KG1 (cell line): ENCODE measurements at regions not wholly inside any gene's neighbourhood (a gene's known extent, or its start where the extent isn't known, plus 50 kb on each side); places are given as distances from the start of the nearest gene placed in this dataset.
"Not testable (repeated sequence)": the region's sequence is repeated elsewhere in the genome, so short reads cannot be mapped to it uniquely, and the experiment has no call there.

Experiments used
- DNase-seq: peaks from one replicate; lab custom pipeline; 2025; lab: John Stamatoyannopoulos, UW

DNA sequence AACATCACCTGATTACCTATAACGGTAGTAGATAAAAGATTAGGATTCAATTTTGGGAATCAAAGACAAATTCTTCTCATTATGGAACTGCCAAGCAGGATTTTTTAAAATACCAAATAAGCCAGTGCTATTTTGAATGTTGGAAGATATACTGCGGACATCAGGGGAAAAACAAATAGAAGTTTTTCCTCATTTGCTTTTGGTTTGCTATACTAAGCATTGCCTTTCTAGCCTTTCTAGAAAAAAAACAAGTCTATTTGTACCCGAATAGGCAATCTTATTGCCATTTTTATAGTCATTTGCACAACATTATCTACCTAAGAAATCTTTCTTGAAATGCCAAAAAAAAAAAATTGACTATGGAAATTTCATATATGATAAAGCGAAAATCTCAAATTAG is 379.5 kb downstream of the CDH10 start:
- no peak for DNase-seq

DNA sequence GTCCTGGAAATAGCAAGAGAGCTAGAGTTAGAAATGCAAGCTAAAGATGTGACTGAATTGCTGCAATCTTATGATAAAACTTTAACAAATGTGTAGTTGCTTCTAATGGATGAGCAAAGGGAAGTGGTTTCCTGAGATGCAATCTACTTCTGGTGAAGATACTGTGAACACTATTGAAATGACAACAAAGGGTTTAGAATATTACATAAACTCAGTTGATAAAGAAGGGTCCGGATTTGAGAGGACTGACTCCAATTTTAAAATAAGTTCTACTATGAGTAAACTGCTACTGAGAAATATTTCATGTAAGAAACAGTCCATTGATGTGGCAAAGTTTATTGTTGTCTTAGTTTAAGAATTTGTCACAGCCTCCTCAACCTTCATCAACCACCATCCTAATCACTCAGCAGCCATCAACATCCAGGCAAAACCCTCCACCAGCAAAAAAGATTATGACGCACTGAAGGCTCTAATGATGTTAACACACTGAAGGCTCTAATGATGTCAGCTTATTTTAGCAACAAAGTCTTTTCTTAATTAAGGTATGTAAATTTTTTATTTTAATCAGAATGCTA is 376.2 kb downstream of the CDH10 start:
- no peak for DNase-seq

GRCh38 chr5:24271702-24272118 is 373.1 kb downstream of the CDH10 start:
- DNase-seq: not testable (repeated sequence)

DNA sequence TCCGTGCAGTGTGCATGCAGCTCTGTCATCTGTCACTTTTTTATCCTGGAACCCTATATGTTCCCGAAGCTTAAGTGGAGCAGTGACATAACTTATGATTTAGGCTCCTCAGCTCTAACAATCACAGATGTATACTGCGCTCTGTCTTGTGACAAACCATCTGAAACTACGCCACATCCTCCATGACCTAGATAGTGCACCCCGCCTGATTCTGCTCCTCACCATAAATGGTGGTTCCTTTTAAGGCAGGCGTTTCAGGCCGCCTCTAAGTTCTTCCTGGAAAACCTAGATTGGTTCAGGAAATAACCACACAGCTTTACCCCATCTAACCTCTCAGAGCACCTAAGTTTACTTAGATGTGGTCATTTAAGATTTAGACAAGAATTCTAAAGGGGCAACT is 372.0 kb downstream of the CDH10 start:
- no peak for DNase-seq

DNA sequence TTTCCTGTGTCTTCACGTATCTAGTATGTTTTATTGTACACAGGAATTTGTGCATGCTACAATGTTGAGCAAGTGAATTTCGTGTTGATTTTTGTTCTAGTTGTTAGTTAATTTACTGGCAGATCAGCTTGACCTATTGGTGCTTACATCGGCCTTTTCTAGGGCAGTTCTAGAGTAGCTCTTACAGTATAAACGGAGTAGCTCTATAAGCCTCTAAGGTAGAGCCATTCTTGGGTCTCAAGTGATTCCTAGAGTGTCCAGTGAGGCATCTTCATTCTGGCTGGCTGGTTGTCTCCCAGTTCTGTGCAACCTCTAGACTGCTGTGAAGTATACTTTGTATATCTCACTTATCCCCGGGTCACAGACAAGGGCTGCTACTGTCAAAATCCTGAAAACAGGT is 364.6 kb downstream of the CDH10 start:
- DNase-seq: no peak

- no peak for DNase-seq
These were observed 363.0 kb downstream of the CDH10 start for GRCh38 chr5:24281818-24282217.

- no peak for DNase-seq
These were observed 355.0 kb downstream of the CDH10 start for GRCh38 chr5:24289582-24290335.

GRCh38 chr5:24290536-24290935 is 354.2 kb downstream of the CDH10 start:
- no peak for DNase-seq

- no peak for DNase-seq
These were observed 352.9 kb downstream of the CDH10 start for GRCh38 chr5:24291916-24292315.

GRCh38 chr5:24294333-24294732 is 350.4 kb downstream of the CDH10 start:
- DNase-seq: no peak

DNA sequence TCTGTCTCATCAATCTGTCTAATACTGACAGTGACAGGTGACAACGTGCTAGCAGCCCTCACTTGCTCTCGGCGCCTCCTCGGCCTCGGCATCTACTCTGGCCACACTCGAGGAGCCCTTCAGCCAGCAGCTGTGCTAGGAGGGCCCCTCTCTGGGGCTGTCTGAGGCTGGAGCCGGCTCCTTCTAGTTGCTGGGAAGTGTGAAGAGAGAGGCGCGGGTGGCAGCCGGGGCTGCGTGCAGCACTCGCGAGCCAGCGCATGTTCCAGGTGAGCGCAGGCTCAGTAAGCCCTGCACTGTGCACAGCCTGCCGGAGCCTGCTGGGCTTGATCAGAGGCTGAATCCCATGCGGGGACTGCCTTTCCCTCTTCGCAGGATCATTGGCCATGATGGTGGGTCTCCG is 330.7 kb downstream of the CDH10 start:
- no peak for DNase-seq

DNA sequence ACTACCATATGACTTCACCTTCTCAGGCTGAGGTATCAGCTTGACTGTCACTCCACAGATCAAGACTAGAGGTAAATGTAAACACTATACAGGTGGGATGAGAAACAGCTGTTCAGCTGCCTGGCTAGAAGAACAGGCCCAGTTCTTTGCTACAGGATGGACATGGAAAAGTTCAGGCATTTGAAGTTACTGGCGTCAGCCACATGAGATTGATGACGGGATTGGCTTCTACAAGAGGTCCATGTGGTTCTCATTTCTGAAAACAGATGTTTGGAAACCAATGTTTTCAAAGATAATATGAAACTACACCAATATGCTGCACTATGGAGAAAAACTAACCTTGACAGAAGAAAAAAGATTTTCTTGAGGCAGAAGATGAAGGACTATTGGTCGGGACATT is 324.1 kb downstream of the CDH10 start:
- DNase-seq: no peak

- DNase-seq: no peak
These were observed 319.4 kb downstream of the CDH10 start for GRCh38 chr5:24325306-24325832.

DNA sequence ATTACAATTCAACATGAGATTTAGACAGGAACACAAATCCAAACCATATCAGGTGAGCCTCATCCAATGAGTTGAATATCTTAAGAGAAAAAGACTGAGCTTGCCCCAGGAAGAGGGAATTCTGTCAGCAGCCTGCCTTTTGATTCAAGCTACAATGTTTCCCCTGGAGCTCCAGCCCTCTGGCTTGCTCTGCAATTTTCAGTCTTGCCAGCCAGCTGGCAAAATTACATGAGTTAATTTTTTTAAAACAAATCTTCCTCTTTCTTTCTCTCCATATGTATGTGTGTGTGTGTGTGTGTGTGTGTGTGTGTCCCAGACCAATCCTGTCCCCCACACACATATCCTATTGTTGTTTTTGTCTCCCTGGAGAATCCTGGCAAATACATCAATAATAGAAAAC is 313.2 kb downstream of the CDH10 start:
- no peak for DNase-seq

- DNase-seq: no peak
These were observed 297.6 kb downstream of the CDH10 start for GRCh38 chr5:24347158-24347557.

DNA sequence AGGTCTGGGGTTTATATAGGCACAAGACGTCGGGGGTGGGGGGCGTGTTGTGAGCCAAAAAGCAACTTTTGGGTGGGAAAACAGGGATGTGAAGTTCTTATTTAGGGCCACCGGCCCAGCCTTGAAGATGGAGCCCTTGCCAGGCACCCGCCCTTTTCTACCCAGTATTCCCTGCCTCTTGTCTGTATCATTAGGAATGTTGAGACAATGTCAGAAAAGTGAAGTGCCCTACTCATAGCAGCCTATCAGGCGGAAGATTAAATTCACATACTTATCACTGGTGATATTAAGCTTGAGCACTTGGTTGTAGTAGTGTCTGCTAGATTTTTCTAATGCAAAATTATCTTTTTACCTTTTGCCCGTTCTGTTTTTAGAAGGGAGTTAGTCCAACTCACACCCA is 293.5 kb downstream of the CDH10 start:
- DNase-seq: no peak

DNA sequence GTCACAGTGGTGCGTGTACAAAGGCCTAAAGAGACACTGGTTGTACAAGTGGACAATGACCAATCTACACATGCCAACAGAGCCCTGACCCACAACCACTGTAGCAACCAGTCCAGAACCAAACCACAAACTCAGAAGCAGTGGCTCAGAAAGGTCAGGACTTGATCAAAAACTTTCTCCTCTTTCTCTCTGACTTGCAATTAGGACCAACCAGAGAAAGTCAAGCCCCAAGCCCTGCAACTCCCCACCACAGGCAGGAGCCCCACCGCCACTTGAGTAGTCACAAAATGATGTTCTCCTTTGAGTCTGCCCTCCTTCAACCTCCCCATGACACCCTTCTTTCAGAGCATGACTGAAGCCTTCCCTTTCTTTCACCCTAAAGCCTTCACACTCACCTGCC is 291.8 kb downstream of the CDH10 start:
- DNase-seq: no peak

DNA sequence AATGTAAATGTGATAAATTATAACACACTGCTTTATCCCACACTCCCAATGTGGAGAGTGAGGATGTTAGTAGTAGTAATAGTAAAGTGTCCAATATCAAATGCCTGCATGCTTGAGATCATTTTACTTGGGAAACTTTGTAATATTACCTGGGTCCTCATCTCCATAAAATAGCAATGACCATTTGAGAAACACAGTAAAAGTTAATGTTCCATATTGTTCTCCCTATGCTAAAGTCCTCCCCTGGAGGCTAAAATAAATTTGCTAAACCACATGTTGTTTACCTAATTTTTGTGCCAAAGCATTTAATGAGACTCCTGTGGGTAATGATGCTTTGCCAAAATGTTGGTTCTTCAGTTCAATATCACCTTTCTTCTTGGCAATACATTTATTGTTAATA is 291.2 kb downstream of the CDH10 start:
- no peak for DNase-seq

DNA sequence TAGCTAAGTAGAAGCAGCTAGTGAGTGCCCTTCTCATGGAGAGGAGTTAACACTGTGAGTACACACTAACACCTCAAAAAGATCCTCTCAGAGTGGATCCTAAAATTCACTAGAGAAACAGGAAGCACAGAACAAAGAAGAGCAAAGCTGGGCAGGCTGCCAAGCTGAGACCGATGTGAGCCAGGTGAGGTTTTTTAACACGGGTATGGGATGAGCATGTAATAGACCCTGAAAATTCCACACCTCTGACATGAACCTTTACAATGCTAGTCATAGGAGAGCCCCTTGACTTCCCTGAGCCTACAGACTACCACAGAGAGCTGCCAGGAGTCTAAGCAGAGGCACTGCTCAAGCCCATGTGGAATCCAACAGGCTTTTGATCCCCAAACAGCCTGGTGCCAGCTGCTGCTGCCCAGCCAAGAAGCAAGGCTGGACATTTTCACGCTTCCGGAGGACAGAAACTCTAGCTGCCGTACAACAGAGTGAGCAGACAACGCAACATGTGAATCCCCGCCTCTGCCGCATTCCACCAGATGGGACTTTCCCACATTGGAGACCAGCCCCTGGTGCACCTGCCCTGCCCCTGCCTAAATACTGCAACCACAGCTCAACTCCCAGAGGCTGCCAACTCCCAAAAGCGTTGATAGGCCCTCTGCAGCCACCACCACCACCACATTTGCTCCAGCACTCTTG is 280.8 kb downstream of the CDH10 start:
- no peak for DNase-seq

DNA sequence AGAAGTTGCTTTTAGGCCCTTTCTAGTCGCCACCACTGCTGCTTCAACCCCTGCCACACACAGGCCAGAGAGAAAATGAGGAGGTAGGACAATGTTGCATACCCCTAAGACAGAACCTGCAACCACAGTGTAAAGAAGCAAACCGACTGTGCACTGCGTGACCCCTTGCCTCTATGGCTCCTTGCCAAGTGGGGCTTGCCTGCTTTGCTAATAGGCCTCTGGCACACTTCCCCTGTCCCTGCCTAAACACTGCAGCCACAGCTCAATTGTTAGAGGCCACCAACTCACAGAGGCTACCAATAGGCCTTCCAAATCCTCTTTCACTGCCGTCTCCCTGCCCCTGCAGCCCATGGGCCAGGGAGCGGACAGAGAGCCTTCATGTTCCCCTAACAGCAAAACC is 280.1 kb downstream of the CDH10 start:
- DNase-seq: no peak

- no peak for DNase-seq
These were observed 279.4 kb downstream of the CDH10 start for GRCh38 chr5:24365406-24365805.

GRCh38 chr5:24367216-24367615 is 277.6 kb downstream of the CDH10 start:
- no peak for DNase-seq

- DNase-seq: no peak
These were observed 276.7 kb downstream of the CDH10 start for GRCh38 chr5:24368115-24368514.
